Brain microvascular endothelial cell (primary cell): ENCODE measurements at regions not wholly inside any gene's neighbourhood (a gene's known extent, or its start where the extent isn't known, plus 50 kb on each side); places are given as distances from the start of the nearest gene placed in this dataset.

Experiments
- DNase-seq: peaks from one replicate; pipeline ENCODE4 v3.0.0-alpha.2; 2020
- H3K27ac ChIP-seq: fragments of 250-450 bp; sonication (Bioruptor Pico); 2 replicates; pipeline ENCODE4 v1.5.1; 2020; ENCODE audit warnings: mild to moderate bottlenecking, moderate library complexity
- H3K27me3 ChIP-seq: fragments of 250-450 bp; sonication (Bioruptor Pico); replicated peaks from 2 replicates; pipeline ENCODE4 v1.5.1; 2020; ENCODE audit warnings: mild to moderate bottlenecking
- H3K36me3 ChIP-seq: fragments of 250-450 bp; sonication (Bioruptor Pico); replicated peaks from 2 replicates; pipeline ENCODE4 v1.5.1; 2020; ENCODE audit warnings: mild to moderate bottlenecking
- H3K4me3 ChIP-seq: 2 replicates; pipeline ENCODE4 v1.5.1; 2011; ENCODE audit warnings: low read depth, mild to moderate bottlenecking, control low read depth, low read length, moderate library complexity
- in situ Hi-C: cut with HindIII; loops from 2 replicates; pipeline ENCODE4 v1.10.0; 2017; ENCODE audit warnings: low sequenced_read_pairs, low pct_ligation_motif_present
- TF ChIP-seq, protein P1 (sequence below): IDR thresholded peaks from 2 replicates; pipeline ENCODE4 v1.5.1; 2011; ENCODE audit warnings: low read depth, mild to moderate bottlenecking, moderate library complexity, low read length, control low read depth, inconsistent platforms; ENCODE audit errors: missing control alignments

DNA sequence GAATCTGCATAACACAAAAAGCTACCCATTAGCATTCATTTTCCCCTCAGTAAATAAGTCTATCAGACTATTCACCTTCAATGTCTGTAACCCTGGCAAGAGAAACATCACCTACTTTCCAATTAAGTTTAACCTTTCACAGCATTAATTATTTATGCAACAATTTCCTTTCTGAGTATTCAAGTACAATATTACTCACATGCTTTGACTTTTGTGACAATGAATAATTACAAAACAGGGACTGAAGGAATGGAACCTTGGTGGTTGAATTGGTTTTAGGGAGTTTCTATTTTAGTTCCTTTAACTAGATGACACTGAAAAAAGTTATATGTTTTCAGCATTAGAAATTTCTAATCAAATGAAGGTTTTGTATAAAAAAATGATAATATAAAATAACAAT lies 932.3 kb upstream of the EPHA5 start:
- in situ Hi-C loops, result no loop called here
- no peak overlapping the region for H3K4me3 ChIP-seq
- no peaks in the 10 kb centered on the region for H3K27me3 ChIP-seq
- no peaks in the 10 kb centered on the region for H3K36me3 ChIP-seq
- H3K27ac ChIP-seq, result no peak overlapping the region
- TF ChIP-seq, protein P1, sequence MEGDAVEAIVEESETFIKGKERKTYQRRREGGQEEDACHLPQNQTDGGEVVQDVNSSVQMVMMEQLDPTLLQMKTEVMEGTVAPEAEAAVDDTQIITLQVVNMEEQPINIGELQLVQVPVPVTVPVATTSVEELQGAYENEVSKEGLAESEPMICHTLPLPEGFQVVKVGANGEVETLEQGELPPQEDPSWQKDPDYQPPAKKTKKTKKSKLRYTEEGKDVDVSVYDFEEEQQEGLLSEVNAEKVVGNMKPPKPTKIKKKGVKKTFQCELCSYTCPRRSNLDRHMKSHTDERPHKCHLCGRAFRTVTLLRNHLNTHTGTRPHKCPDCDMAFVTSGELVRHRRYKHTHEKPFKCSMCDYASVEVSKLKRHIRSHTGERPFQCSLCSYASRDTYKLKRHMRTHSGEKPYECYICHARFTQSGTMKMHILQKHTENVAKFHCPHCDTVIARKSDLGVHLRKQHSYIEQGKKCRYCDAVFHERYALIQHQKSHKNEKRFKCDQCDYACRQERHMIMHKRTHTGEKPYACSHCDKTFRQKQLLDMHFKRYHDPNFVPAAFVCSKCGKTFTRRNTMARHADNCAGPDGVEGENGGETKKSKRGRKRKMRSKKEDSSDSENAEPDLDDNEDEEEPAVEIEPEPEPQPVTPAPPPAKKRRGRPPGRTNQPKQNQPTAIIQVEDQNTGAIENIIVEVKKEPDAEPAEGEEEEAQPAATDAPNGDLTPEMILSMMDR, result no peak
- no peak for DNase-seq

DNA sequence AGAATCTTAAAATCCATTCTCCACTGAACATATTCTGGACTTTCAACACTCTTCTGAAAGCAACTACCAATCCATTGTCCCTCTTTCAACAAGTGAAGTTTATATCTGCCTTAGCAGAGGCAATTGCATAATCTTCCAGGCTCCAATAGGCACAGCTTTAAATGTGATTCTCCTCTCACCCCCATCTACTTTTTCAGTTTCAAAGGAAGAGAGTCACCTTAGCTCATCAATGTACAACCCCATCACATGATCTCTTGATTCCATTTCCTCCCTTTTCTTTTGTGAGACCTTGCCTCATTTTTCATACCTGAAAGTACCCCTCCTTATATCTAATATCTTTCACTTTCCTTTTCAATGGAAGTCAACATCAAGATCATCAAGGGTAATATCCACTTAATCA lies 921.7 kb upstream of the EPHA5 start:
- TF ChIP-seq, protein P1, result no peak
- in situ Hi-C loops, result no loop called here
- no peaks in the 10 kb centered on the region for H3K36me3 ChIP-seq

GRCh38 chr4:66590488-66591215 lies 920.4 kb upstream of the EPHA5 start:
- TF ChIP-seq, protein P1, result no peak
- H3K36me3 ChIP-seq, result no peaks in the 10 kb centered on the region
- H3K27me3 ChIP-seq, result no peaks in the 10 kb centered on the region
- no peak for DNase-seq
- H3K27ac ChIP-seq, result no peak overlapping the region
- in situ Hi-C loops, result no loop called here
- H3K4me3 ChIP-seq, result no peak overlapping the region

More for the DNA sequence above, 921.7 kb upstream of the EPHA5 start:
- no peak for DNase-seq
- no peak overlapping the region for H3K4me3 ChIP-seq
- H3K27me3 ChIP-seq, result no peaks in the 10 kb centered on the region
- H3K27ac ChIP-seq, result no peak overlapping the region

GRCh38 chr4:66589183-66589582 lies 918.9 kb upstream of the EPHA5 start:
- Histone ChIP-seq H3K27me3 (no peaks in the 10 kb centered on the region), H3K4me3 (no peak overlapping the region), H3K36me3 (no peaks in the 10 kb centered on the region), H3K27ac (no peak overlapping the region)
- TF ChIP-seq, protein P1, result no peak
- no peak for DNase-seq
- in situ Hi-C loops, result no loop called here

- Histone ChIP-seq H3K27me3 (no peaks in the 10 kb centered on the region), H3K27ac (no peak overlapping the region), H3K4me3 (no peak overlapping the region), H3K36me3 (no peaks in the 10 kb centered on the region)
- no peak for DNase-seq
- in situ Hi-C loops, result no loop called here
- TF ChIP-seq, protein P1, result no peak
These were observed 915.5 kb upstream of the EPHA5 start for GRCh38 chr4:66585767-66586166.

GRCh38 chr4:66577922-66578321 lies 907.6 kb upstream of the EPHA5 start:
- TF ChIP-seq, protein P1, result no peak
- in situ Hi-C loops, result no loop called here
- H3K4me3 ChIP-seq, result no peak overlapping the region
- no peaks in the 10 kb centered on the region for H3K36me3 ChIP-seq
- DNase-seq, result no peak
- H3K27ac ChIP-seq, result no peak overlapping the region
- no peaks in the 10 kb centered on the region for H3K27me3 ChIP-seq
